ENCODE measurements at regions not wholly inside any gene's neighbourhood (a gene's known extent, or its start where the extent isn't known, plus 50 kb on each side); places are given as distances from the start of the nearest gene placed in this dataset.

DNA sequence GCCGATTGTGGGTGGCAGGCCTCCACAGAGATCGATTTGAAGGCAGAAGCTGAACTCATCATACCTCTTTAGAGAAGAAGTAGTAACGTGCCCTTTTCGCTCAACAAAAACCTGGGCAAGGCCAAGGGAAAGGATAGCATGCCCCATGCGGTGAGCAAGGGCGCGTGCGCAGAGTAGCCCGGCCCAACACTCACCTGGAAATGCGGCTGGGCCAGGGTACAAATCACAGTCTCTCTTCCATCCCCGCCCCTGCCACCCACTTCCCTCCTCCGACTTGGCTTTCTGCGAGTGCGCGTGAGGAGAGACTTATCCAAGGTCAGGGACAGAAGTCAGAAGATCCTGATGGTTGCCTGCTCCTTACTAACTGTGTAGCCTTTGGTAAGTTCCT is 160.7 kb upstream of the C1orf21 start:
- intact Hi-C loops (cut with micrococcal nuclease) = loop anchor here (10.0 kb wide), 1 partner anchor 571 kb away; the partner anchor contains the start of gene APOBEC4
- H3K4me3 Mint-ChIP-seq = no peak overlapping the region
- CTCF ChIA-PET = interaction anchor here (1.7 kb wide), 1 partner anchor 465 kb away, joined by 4 read pairs; no protein-coding TSS in a partner anchor
- no peaks in the 10 kb centered on the region for H3K36me3 Mint-ChIP-seq (ENCODE audit: low read depth)
- no peaks in the 10 kb centered on the region for H3K9me3 Mint-ChIP-seq
- ATAC-seq (no peak), DNase-seq (no peak)
- peaks cover 2% of the 10 kb centered on the region for H3K27me3 Mint-ChIP-seq
- H3K27ac Mint-ChIP-seq = no peak overlapping the region
- TF ChIP-seq, protein P1, sequence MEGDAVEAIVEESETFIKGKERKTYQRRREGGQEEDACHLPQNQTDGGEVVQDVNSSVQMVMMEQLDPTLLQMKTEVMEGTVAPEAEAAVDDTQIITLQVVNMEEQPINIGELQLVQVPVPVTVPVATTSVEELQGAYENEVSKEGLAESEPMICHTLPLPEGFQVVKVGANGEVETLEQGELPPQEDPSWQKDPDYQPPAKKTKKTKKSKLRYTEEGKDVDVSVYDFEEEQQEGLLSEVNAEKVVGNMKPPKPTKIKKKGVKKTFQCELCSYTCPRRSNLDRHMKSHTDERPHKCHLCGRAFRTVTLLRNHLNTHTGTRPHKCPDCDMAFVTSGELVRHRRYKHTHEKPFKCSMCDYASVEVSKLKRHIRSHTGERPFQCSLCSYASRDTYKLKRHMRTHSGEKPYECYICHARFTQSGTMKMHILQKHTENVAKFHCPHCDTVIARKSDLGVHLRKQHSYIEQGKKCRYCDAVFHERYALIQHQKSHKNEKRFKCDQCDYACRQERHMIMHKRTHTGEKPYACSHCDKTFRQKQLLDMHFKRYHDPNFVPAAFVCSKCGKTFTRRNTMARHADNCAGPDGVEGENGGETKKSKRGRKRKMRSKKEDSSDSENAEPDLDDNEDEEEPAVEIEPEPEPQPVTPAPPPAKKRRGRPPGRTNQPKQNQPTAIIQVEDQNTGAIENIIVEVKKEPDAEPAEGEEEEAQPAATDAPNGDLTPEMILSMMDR (IDR thresholded peaks at IDR 0.05) = no peak
- H3K4me1 Mint-ChIP-seq (ENCODE audit: low read depth) = no peaks in the 10 kb centered on the region
- POLR2A ChIA-PET = interaction anchor here (0.7 kb wide), 1 partner anchor 1045 kb away, joined by 3 read pairs; no protein-coding TSS in a partner anchor

DNA sequence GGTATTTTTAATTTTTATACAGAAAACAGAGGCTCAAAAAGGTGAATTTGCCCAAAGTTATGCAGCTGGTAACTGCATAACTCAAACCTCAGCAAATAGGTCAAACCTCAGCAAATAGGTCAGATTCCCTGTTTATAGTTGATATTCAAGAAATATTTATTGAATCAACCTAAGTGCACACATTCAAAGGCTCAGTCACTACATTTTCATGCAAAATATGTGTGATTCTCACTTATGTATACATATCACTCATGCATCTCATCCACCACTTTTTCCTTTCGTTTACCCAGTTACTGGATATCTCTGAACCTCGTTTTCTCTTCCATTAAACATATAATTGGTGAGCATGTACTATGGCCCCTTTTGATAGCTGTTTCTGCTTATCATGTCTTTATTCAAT is 158.3 kb upstream of the C1orf21 start:
- ChIA-PET POLR2A (no interaction called here), CTCF (no interaction called here)
- Mint-ChIP-seq H3K9me3 (no peaks in the 10 kb centered on the region), H3K4me1 (ENCODE audit: low read depth) (no peaks in the 10 kb centered on the region), H3K36me3 (ENCODE audit: low read depth) (no peaks in the 10 kb centered on the region), H3K27me3 (peaks cover 6% of the 10 kb centered on the region), H3K4me3 (no peak overlapping the region), H3K27ac (no peak overlapping the region)
- intact Hi-C loops (cut with micrococcal nuclease) = loop anchor here (10.0 kb wide), 1 partner anchor 574 kb away; the partner anchor contains the start of gene APOBEC4
- DNase-seq (no peak), ATAC-seq (no peak)
- TF ChIP-seq, protein P1 (IDR thresholded peaks at IDR 0.05) = no peak

DNA sequence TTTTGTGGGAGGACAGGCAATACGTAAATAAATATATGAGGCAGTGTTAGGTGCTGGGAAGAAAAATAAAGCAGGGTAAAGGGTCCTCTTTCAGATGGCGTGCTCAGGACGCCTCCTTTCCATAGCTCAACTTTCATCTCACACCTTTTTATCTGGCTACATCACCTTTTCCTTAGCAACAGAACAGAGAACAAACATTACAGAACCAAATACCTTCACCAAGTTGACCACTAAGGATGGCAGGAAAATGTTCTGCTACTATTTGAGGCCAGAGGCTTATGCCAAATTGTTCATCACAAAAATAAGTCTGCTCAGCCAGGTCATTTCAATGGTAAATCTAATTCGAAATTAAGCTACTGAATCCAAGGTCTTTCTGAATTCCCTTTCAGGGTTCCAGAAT is 149.2 kb upstream of the C1orf21 start:
- CTCF ChIA-PET = no interaction called here
- no peak overlapping the region for H3K27ac Mint-ChIP-seq

DNA sequence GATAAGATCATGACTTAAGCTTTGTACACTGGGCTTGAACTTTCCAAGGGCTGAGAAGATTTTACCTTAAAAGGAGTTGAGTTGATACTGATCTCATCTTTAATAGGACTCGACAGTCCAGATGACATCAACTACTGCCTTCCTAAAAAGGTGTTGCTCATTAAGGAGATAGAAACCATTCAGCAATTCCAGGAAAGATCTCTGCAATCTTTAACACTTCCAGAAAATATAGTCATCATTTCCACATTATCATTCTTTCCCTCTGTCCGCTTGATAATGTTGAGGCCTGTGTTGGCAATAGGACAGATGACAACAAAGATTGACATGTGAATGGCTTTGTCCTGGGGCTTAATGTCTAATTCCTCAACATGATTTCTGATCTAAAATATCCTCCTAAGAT is 145.4 kb upstream of the C1orf21 start:
- TF ChIP-seq, protein P1 (IDR thresholded peaks at IDR 0.05) = no peak
- H3K27ac Mint-ChIP-seq = no peak overlapping the region
- no peaks in the 10 kb centered on the region for H3K36me3 Mint-ChIP-seq (ENCODE audit: low read depth)
- POLR2A ChIA-PET = no interaction called here
- DNase-seq = no peak
- intact Hi-C loops (cut with micrococcal nuclease) = no loop called here
- no peak overlapping the region for H3K4me3 Mint-ChIP-seq
- CTCF ChIA-PET = no interaction called here
- no peaks in the 10 kb centered on the region for H3K4me1 Mint-ChIP-seq (ENCODE audit: low read depth)
- H3K27me3 Mint-ChIP-seq = peaks cover 7% of the 10 kb centered on the region
- H3K9me3 Mint-ChIP-seq = no peaks in the 10 kb centered on the region
- ATAC-seq = no peak

More for the DNA sequence above, 149.2 kb upstream of the C1orf21 start:
- Mint-ChIP-seq H3K27me3 (peaks cover 9% of the 10 kb centered on the region), H3K4me3 (no peak overlapping the region), H3K36me3 (ENCODE audit: low read depth) (no peaks in the 10 kb centered on the region), H3K9me3 (no peaks in the 10 kb centered on the region), H3K4me1 (ENCODE audit: low read depth) (no peaks in the 10 kb centered on the region)
- DNase-seq (no peak), ATAC-seq (no peak)
- intact Hi-C loops (cut with micrococcal nuclease) = no loop called here
- TF ChIP-seq, protein P1 (IDR thresholded peaks at IDR 0.05) = no peak
- POLR2A ChIA-PET = no interaction called here

DNA sequence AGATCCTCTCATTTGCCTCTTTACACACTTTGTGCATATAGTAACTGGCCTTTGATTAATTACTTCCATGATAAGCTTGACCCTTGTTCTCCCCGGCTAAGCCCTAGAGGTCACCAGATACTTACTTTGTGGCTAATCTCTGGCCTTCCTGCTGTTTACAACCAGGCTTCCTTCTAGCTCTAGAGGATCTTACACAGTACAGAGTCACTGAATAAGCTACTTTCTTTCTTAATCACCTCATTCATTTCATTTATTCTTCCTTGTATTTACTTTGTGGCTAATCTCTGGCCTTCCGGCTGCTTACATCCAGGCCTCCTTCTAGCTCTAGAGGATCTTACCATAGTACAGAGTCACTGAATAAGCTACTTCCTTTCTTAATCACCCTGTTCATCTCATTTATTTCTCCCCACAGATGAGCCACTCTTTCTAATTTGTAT is 144.3 kb upstream of the C1orf21 start:
- DNase-seq (no peak), ATAC-seq (no peak)
- Mint-ChIP-seq H3K4me3 (no peak overlapping the region), H3K27ac (no peak overlapping the region), H3K4me1 (ENCODE audit: low read depth) (no peaks in the 10 kb centered on the region), H3K27me3 (peaks cover 12% of the 10 kb centered on the region), H3K36me3 (ENCODE audit: low read depth) (no peaks in the 10 kb centered on the region), H3K9me3 (no peaks in the 10 kb centered on the region)
- intact Hi-C loops (cut with micrococcal nuclease) = no loop called here
- CTCF ChIA-PET = no interaction called here
- TF ChIP-seq, protein P1 (IDR thresholded peaks at IDR 0.05) = no peak
- POLR2A ChIA-PET = no interaction called here
